ENCODE measurements at regions not wholly inside any gene's neighbourhood (a gene's known extent, or its start where the extent isn't known, plus 50 kb on each side); places are given as distances from the start of the nearest gene placed in this dataset.

DNA sequence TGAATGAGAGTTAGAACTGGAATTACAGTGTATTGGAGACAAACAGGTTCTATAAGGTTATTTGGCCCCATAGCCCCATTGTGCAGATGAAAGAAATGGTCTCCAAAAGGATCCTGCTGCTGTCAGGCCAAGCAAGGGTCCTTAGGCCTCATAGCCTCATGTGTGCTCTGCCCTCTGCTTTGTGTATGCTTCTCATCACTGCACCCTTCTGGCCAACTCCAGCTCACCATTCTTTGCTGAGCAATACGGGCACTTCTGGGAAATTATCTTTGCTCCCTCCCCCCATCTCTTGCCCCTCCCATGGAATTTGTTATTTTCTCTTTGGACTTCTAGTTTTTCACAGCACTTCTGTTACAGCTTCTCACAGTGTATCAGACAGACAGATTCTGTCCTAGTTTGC is 298.8 kb downstream of the FOXA2 start:
- no peak for DNase-seq (ENCODE audit: low spot score)
- CTCF ChIA-PET, result no interaction called here

DNA sequence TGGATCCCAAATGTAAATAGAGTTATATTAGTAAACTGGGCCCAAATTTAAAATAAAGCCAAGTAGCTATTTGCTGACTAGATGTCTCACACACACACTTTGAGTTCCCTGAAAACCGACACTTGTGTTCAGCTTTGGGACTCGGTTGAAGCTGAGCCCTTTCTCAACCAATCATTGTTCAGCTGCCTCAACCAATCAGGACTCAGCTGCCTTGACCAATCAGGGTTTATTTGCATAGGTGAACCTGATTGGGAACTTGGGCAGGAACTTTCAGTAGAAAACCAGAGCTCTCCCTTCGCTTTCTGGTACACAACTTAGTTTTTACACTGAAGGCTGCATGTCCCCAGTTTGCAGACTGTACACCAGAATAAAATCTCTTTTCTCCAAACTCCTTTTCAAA is 301.7 kb downstream of the FOXA2 start:
- Mint-ChIP-seq H3K4me1 (no peaks in the 10 kb centered on the region), H3K27ac (no peak overlapping the region), H3K36me3 (no peaks in the 10 kb centered on the region), H3K9me3 (peaks cover 13% of the 10 kb centered on the region), H3K4me3 (no peak overlapping the region), H3K27me3 (ENCODE audit: low read depth) (no peaks in the 10 kb centered on the region)
- DNase-seq (ENCODE audit: low spot score) (no peak), ATAC-seq (no peak)
- ChIA-PET CTCF (no interaction called here), POLR2A (no interaction called here)
- TF ChIP-seq ATF2 (CRISPR knock-in tag; IDR thresholded peaks at IDR 0.05; ENCODE audit: borderline replicate concordance, low read depth), result no peak
- TF ChIP-seq, protein P1, sequence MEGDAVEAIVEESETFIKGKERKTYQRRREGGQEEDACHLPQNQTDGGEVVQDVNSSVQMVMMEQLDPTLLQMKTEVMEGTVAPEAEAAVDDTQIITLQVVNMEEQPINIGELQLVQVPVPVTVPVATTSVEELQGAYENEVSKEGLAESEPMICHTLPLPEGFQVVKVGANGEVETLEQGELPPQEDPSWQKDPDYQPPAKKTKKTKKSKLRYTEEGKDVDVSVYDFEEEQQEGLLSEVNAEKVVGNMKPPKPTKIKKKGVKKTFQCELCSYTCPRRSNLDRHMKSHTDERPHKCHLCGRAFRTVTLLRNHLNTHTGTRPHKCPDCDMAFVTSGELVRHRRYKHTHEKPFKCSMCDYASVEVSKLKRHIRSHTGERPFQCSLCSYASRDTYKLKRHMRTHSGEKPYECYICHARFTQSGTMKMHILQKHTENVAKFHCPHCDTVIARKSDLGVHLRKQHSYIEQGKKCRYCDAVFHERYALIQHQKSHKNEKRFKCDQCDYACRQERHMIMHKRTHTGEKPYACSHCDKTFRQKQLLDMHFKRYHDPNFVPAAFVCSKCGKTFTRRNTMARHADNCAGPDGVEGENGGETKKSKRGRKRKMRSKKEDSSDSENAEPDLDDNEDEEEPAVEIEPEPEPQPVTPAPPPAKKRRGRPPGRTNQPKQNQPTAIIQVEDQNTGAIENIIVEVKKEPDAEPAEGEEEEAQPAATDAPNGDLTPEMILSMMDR (IDR thresholded peaks at IDR 0.05), result no peak
- no peak for TF ChIP-seq PREB (CRISPR knock-in tag; IDR thresholded peaks at IDR 0.05; ENCODE audit: borderline replicate concordance)
- TF ChIP-seq, protein P2, sequence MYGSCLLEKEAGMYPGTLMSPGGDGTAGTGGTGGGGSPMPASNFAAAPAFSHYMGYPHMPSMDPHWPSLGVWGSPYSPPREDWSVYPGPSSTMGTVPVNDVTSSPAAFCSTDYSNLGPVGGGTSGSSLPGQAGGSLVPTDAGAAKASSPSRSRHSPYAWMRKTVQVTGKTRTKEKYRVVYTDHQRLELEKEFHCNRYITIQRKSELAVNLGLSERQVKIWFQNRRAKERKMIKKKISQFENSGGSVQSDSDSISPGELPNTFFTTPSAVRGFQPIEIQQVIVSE (CRISPR knock-in tag; IDR thresholded peaks at IDR 0.05; ENCODE audit: borderline replicate concordance), result no peak
- no peak for TF ChIP-seq FOXJ3 (CRISPR knock-in tag; IDR thresholded peaks at IDR 0.05; ENCODE audit: borderline replicate concordance)
- no peak for TF ChIP-seq ZNF281 (CRISPR knock-in tag; IDR thresholded peaks at IDR 0.05)
- no peak for TF ChIP-seq HMGA2 (CRISPR knock-in tag; IDR thresholded peaks at IDR 0.05)
- no peak for TF ChIP-seq USF2 (CRISPR knock-in tag; IDR thresholded peaks at IDR 0.05)
- TF ChIP-seq IRF2 (CRISPR knock-in tag; IDR thresholded peaks at IDR 0.05; ENCODE audit: borderline replicate concordance, low read depth), result no peak
- no peak for TF ChIP-seq SOX15 (CRISPR knock-in tag; IDR thresholded peaks at IDR 0.05)
- no peak for TF ChIP-seq GTF2I (CRISPR knock-in tag; conservative IDR thresholded peaks at IDR 0.05)
- TF ChIP-seq CREM (CRISPR knock-in tag; IDR thresholded peaks at IDR 0.05), result no peak

More for the DNA sequence above, 298.8 kb downstream of the FOXA2 start:
- Mint-ChIP-seq H3K4me1 (no peaks in the 10 kb centered on the region), H3K27me3 (ENCODE audit: low read depth) (no peaks in the 10 kb centered on the region), H3K4me3 (no peak overlapping the region), H3K36me3 (no peaks in the 10 kb centered on the region), H3K9me3 (peaks cover 10% of the 10 kb centered on the region), H3K27ac (no peak overlapping the region)
- peak; percentile 71 for ATAC-seq
- TF ChIP-seq ZNF512 (CRISPR knock-in tag; IDR thresholded peaks at IDR 0.05; ENCODE audit: borderline replicate concordance), result no peak
- TF ChIP-seq SMAD3 (CRISPR knock-in tag; IDR thresholded peaks at IDR 0.05; ENCODE audit: borderline replicate concordance), result no peak
- TF ChIP-seq ZNF263 (CRISPR knock-in tag; IDR thresholded peaks at IDR 0.05; ENCODE audit: low read depth), result no peak
- no peak for TF ChIP-seq E2F1 (CRISPR knock-in tag; IDR thresholded peaks at IDR 0.05)
- TF ChIP-seq IRF2 (CRISPR knock-in tag; IDR thresholded peaks at IDR 0.05; ENCODE audit: borderline replicate concordance, low read depth), result no peak
- TF ChIP-seq OVOL2 (CRISPR knock-in tag; IDR thresholded peaks at IDR 0.05; ENCODE audit: borderline replicate concordance), result no peak
- no peak for TF ChIP-seq EMX1 (CRISPR knock-in tag; IDR thresholded peaks at IDR 0.05)
- no peak for TF ChIP-seq ZNF671 (CRISPR knock-in tag; IDR thresholded peaks at IDR 0.05)
- TF ChIP-seq, protein P2 (CRISPR knock-in tag; IDR thresholded peaks at IDR 0.05; ENCODE audit: borderline replicate concordance), result no peak
- no peak for TF ChIP-seq ETV6 (CRISPR knock-in tag; IDR thresholded peaks at IDR 0.05)
- POLR2A ChIA-PET, result no interaction called here
